Keratinocyte (primary cell): ENCODE measurements at regions not wholly inside any gene's neighbourhood (a gene's known extent, or its start where the extent isn't known, plus 50 kb on each side); places are given as distances from the start of the nearest gene placed in this dataset.

ENCODE experiments used
- DNase-seq: peaks from one replicate; pipeline ENCODE4 v3.0.0-alpha.2; 2011; ENCODE audit warnings: low read depth, missing footprints, low spot score
- FAIRE-seq: peaks from 2 replicates; lab custom pipeline; 2011; peaks lifted over from hg19 to GRCh38; lab: Jason Lieb, UNC
- H2AFZ ChIP-seq: 2 replicates; pipeline ENCODE4 v1.6.0; 2012; ENCODE audit warnings: low read length, control low read depth, inconsistent platforms; ENCODE audit not compliant: control insufficient read depth
- H3K27ac ChIP-seq: 2 replicates; pipeline ENCODE4 v1.5.1; 2011; ENCODE audit warnings: low read length; ENCODE audit not compliant: control insufficient read depth, insufficient read depth
- H3K27me3 ChIP-seq: 3 replicates; pipeline ENCODE4 v1.6.0; 2011; ENCODE audit warnings: low read length; ENCODE audit not compliant: control insufficient read depth, insufficient read depth; ENCODE audit errors: extremely low read depth
- H3K36me3 ChIP-seq, 2 experiments: 2 replicates in 1 of 2; 3 replicates in 1 of 2; pipeline ENCODE4 v1.5.1; 2011; ENCODE audit warnings: low read length in 2 of 2, mild to moderate bottlenecking in 1 of 2; ENCODE audit not compliant: control insufficient read depth in 2 of 2, insufficient read depth in 2 of 2; ENCODE audit errors: extremely low read depth in 1 of 2
- H3K4me1 ChIP-seq: 3 replicates; pipeline ENCODE4 v1.5.1; 2011; ENCODE audit warnings: low read length; ENCODE audit not compliant: control insufficient read depth, insufficient read depth; ENCODE audit errors: extremely low read depth
- H3K4me2 ChIP-seq: 3 replicates; pipeline ENCODE4 v1.6.0; 2011; ENCODE audit warnings: low read depth, low read length; ENCODE audit not compliant: control insufficient read depth, insufficient read depth; ENCODE audit errors: extremely low read depth
- H3K4me3 ChIP-seq, 3 experiments: fragments of 200-600 bp in 1 of 3; sonication (generic) in 1 of 3; 2 replicates in 2 of 3; 3 replicates in 1 of 3; pipeline ENCODE4 v1.5.1; 2011 to 2016; ENCODE audit warnings: low read length in 3 of 3, mild to moderate bottlenecking in 3 of 3, control low read depth in 2 of 3, inconsistent platforms in 1 of 3, low read depth in 1 of 3, mixed read lengths in 1 of 3, mixed run types in 1 of 3, moderate library complexity in 1 of 3; ENCODE audit not compliant: control insufficient read depth in 2 of 3, insufficient read depth in 2 of 3; ENCODE audit errors: extremely low read depth in 1 of 3
- H3K79me2 ChIP-seq: 2 replicates; pipeline ENCODE4 v1.6.0; 2012; ENCODE audit warnings: low read length; ENCODE audit not compliant: control insufficient read depth, insufficient read depth
- H3K9ac ChIP-seq: 3 replicates; pipeline ENCODE4 v1.6.0; 2011; ENCODE audit warnings: low read length; ENCODE audit not compliant: control insufficient read depth, insufficient read depth; ENCODE audit errors: extremely low read depth
- H3K9me1 ChIP-seq: 3 replicates; pipeline ENCODE4 v1.6.0; 2011; ENCODE audit warnings: low read length; ENCODE audit not compliant: control insufficient read depth, insufficient read depth; ENCODE audit errors: extremely low read depth
- H3K9me3 ChIP-seq: 2 replicates; pipeline ENCODE4 v1.5.1; 2012; ENCODE audit warnings: low read depth, low read length; ENCODE audit not compliant: control insufficient read depth
- H4K20me1 ChIP-seq: 3 replicates; pipeline ENCODE4 v1.6.0; 2011; ENCODE audit warnings: low read length; ENCODE audit not compliant: control insufficient read depth, insufficient read depth; ENCODE audit errors: extremely low read depth
- CTCF ChIP-seq, 3 experiments: IDR thresholded peaks in 1 of 3; conservative IDR thresholded peaks in 1 of 3; optimal IDR thresholded peaks in 1 of 3; 2 replicates in 2 of 3; 3 replicates in 1 of 3; pipeline versions ENCODE3 to v1.5.1; 2011; ENCODE audit warnings: low read length in 3 of 3, mild to moderate bottlenecking in 3 of 3, moderate library complexity in 2 of 3, control low read depth in 1 of 3, inconsistent platforms in 1 of 3; ENCODE audit not compliant: insufficient read depth in 2 of 3; ENCODE audit errors: extremely low read depth in 1 of 3
- EZH2 ChIP-seq: IDR thresholded peaks from one replicate; pipeline ENCODE4 v1.6.1; 2012; ENCODE audit warnings: inconsistent platforms, mild to moderate bottlenecking, low read length, moderate library complexity
- dilution Hi-C: fragments of 300-500 bp; cut with MboI; formaldehyde crosslinking; loops from one replicate; pipeline ENCODE4 v1.7.0; 2020; ENCODE audit warnings: low sequenced_read_pairs; ENCODE audit not compliant: extremely low pct_ligation_motif_present

- dilution Hi-C loops, result no loop called here
- no peak for FAIRE-seq
- no peak for TF ChIP-seq EZH2
- no peak for TF ChIP-seq CTCF (optimal IDR thresholded peaks at IDR 0.05 in 1 of 3, IDR thresholded peaks at IDR 0.05 in 1 of 3, conservative IDR thresholded peaks at IDR 0.05 in 1 of 3; ENCODE audit: extremely low read depth in 1 of 3, insufficient read depth in 2 of 3, low read length in 3 of 3)
- Histone ChIP-seq H2AFZ (no peak overlapping the region), H4K20me1 (no peaks in the 10 kb centered on the region), H3K4me2 (no peak overlapping the region), H3K4me3 (no peak overlapping the region), H3K36me3 (no peaks in the 10 kb centered on the region), H3K27ac (no peak overlapping the region), H3K79me2 (no peaks in the 10 kb centered on the region), H3K9ac (no peak overlapping the region), H3K9me3 (no peaks in the 10 kb centered on the region), H3K9me1 (no peaks in the 10 kb centered on the region), H3K27me3 (no peaks in the 10 kb centered on the region), H3K4me1 (no peaks in the 10 kb centered on the region)
- no peak for DNase-seq
These were observed 1235.4 kb upstream of the GJE1 start for GRCh38 chr6:140897349-140897748.

GRCh38 chr6:140893432-140893831 is 1239.3 kb upstream of the GJE1 start:
- Histone ChIP-seq H3K9me1 (no peaks in the 10 kb centered on the region), H3K27ac (no peak overlapping the region), H3K4me2 (no peak overlapping the region), H2AFZ (no peak overlapping the region), H3K79me2 (no peaks in the 10 kb centered on the region), H3K27me3 (no peaks in the 10 kb centered on the region), H3K4me1 (no peaks in the 10 kb centered on the region), H3K36me3 (no peaks in the 10 kb centered on the region), H3K9me3 (no peaks in the 10 kb centered on the region), H3K9ac (no peak overlapping the region), H3K4me3 (no peak overlapping the region), H4K20me1 (no peaks in the 10 kb centered on the region)
- no peak for TF ChIP-seq CTCF (optimal IDR thresholded peaks at IDR 0.05 in 1 of 3, IDR thresholded peaks at IDR 0.05 in 1 of 3, conservative IDR thresholded peaks at IDR 0.05 in 1 of 3; ENCODE audit: extremely low read depth in 1 of 3, insufficient read depth in 2 of 3, low read length in 3 of 3)
- no peak for TF ChIP-seq EZH2
- dilution Hi-C loops, result no loop called here
- no peak for DNase-seq
- no peak for FAIRE-seq
